Breast epithelium (tissue), 3 donors: ENCODE measurements at regions not wholly inside any gene's neighbourhood (a gene's known extent, or its start where the extent isn't known, plus 50 kb on each side); places are given as distances from the start of the nearest gene placed in this dataset.

Experiments
- CTCF ChIP-seq, 3 donors: fragments of 450-650 bp; IDR thresholded peaks; one replicate each; pipeline ENCODE4 v1.5.1; 2016 to 2017; ENCODE audit warnings: antibody characterized with exemption in 3 of 3, mild to moderate bottlenecking in 3 of 3, moderate library complexity in 3 of 3
- POLR2A ChIP-seq: fragments of 450-650 bp; IDR thresholded peaks from one replicate; pipeline ENCODE4 v1.6.1; 2016; ENCODE audit warnings: antibody characterized with exemption, mild to moderate bottlenecking, moderate library complexity

DNA sequence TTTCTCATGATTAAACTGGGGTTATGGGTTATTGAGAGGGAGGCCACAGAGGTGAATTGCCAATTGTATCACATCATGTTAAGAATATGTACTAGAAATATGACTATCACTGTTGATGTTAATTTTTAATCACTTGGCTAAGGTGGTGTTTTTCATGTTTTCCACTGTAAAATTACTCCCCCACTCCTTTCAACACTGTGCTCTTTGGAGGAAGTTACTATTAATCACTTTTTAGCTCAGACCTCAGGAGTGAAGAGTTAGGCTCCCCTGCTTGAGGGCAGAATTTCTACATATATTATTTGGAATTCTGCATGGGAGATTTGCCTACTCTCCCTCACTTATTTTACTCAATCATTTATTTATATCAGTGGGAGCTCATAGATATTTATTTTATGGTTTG lies 76.0 kb upstream of the OSR1 start:
- TF ChIP-seq POLR2A (no peak), CTCF (IDR thresholded peaks at IDR 0.05) (no peak)
